GM21360 (cell line): ENCODE measurements at regions not wholly inside any gene's neighbourhood (a gene's known extent, or its start where the extent isn't known, plus 50 kb on each side); places are given as distances from the start of the nearest gene placed in this dataset.

ENCODE experiments used
- ATAC-seq: cut with Tn5 transposase; IDR thresholded peaks from one replicate; pipeline ENCODE4 v1.9.1; 2021; ENCODE audit warnings: mild to moderate bottlenecking, moderate library complexity; ENCODE audit not compliant: unreplicated experiment

DNA sequence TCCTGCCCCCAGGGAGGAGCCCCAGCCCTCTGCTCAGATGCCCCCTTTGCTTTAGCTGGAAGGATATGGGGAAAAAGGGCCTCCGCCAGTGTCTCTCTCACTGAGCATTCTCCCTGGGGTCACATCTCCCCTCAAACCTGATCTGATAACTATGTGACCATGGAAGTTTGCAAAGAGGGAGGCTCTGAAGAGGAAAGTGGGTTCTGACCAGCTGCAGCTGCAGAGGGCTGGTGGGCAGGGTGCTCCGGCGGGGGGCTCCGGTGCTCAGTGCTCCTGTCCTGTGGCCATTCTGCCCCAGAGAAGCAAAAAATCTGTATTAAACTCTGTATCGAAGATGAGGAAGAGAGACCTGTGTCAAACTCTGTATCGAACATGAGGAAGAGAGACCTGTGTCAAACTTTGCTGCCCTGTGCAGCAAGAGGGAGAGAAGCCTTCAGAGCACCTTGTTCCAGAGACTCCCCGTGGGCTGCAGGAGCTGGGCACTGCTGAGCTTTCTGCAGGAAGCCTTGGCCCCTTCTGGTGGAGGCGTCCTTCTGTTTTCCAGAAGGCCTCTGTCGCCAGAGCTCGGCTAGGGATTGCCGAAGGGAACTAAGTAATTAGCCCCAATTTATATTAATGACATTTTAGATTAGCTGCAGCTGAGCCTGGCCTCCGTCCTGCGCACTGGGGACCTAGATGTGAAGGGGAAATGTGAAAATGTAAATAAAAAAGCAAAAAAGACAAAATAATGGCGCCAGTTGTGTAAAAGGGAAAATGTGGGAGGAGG lies 186.2 kb upstream of the C1orf174 start:
- ATAC-seq: no peak

DNA sequence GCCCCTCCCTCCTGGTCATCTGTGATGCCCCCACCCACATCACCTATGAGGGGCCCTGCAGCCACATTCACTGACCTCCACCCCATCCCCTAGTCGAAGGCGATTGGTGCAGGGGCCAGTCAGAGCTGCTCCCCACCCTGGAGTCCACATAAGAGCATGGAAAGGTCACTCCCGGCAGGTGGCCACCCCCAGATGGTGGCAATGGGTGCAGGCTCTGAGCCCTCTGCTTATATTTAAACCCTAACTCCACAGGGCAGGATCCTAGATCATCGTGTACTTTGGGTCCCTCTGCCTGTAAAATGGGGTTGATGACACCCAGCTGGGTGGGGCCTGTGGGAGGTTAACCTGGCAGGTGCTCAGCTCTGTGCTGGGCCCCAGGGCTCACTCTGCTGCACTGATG lies 186.8 kb upstream of the C1orf174 start:
- no peak for ATAC-seq

DNA sequence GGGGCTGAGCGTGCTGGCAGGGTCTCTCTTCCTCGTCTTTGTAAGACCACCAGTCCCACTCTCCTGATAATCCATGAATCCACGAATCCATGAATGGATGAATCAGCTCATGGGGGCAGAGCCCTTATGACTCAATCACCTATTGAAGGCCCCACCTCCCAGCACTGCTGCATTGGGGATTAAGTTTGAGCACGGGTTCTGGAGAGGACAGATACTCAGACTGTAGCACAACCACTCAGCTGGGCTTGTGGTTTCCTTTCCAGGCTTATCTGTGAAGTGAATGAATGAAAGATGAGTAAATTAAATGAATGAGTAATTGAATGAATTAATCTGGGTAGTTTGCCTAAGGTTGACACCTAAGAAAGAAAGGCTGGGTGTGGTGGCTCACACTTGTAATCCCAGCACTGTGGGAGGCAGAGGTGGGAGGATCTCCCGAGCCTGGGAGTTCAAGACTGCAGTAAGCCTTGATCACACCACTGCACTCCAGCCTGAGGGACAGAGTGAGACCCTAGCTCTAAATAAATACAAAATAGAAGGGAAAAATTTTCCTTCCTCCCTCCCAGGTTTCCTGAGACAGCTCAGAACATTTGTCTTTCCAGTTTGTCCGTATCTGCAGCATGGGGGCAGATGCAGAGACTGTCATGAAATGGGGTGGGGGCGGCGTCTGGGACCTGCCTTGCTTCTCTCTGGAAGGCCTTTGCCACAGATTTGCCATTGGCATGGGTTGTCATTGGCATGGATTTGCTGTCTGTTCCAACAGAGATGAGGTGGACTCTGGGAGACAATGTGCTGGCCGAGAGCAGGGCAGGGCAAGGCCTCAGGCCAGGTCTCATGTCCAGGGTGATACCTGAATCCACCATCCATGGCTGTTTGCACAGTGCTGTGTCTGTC lies 187.7 kb upstream of the C1orf174 start:
- no peak for ATAC-seq

DNA sequence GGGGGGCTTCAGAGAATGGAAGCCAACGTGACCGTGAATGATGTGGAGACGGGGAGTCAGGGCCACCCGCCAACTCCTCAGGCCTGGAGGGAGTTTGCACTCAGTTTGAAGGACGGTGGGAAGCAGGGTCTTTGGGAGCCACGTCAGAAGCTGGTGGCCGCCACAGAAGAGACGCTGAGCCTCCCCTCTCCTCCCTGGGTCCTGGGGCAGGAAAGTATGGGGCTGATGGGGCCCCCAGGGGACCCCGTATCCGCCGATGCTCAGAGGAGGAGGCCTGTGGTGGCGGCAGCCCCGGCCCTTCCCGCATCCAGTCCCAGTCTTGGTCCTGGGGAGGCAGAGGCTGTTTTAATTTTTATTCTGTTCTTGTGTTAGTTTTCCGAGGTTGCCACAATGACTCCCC lies 188.6 kb upstream of the C1orf174 start:
- no peak for ATAC-seq

DNA sequence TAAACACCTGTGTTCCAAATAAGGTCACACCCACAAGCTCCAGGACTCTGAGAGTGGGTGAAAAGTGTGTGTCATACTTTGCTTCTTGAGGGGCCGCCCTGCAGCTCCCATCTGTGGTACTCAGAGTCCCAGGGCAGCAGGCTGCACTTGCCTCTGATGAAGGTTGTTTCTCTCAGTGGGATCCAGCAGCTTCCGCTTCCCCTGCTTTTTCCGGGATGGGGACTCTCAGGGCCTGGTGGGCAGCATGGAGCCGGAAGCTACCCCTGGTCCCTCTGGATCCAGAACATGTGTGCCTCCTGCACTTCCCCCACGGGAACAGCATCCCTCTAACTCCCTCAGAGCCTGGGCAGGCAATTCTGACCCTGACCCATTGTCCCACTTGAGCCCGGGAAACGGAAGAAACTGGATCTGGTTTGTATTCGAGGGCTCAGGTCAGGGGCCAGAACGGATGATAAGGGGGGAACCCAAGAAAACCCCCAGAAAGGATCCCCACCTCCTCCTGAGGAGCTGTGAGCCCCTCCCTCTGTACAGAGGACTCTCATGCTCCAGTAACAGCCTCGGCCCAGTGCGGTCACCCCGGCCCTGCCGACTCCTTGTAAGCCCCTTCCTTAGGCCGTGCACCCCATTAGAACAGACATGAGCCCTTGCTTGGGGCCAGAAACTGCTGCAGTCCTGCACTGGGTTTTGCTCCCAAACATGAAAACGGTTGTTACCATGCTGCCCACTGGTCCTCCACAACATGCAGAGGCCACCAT lies 189.5 kb upstream of the C1orf174 start:
- no peak for ATAC-seq

DNA sequence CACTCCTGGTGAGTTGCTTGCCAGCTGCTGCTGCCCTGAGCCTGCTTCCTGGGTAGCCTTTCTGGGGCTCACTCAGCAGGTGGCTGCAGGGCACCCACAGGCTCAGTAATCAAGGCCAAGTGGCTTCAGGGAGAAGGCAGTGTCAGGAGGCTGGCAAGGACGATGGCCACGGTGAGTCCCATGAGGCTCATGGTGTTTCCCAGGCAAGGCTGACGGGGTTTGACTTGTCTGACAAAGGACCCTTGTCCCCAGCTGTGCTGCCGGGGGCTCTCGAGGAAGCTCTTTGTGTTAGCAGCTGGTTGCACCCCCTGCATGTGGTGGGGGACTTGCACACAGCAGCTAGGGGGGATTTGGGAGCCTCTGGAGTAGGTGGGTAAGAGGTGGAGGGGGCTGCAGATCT lies 190.5 kb upstream of the C1orf174 start:
- ATAC-seq: no peak

DNA sequence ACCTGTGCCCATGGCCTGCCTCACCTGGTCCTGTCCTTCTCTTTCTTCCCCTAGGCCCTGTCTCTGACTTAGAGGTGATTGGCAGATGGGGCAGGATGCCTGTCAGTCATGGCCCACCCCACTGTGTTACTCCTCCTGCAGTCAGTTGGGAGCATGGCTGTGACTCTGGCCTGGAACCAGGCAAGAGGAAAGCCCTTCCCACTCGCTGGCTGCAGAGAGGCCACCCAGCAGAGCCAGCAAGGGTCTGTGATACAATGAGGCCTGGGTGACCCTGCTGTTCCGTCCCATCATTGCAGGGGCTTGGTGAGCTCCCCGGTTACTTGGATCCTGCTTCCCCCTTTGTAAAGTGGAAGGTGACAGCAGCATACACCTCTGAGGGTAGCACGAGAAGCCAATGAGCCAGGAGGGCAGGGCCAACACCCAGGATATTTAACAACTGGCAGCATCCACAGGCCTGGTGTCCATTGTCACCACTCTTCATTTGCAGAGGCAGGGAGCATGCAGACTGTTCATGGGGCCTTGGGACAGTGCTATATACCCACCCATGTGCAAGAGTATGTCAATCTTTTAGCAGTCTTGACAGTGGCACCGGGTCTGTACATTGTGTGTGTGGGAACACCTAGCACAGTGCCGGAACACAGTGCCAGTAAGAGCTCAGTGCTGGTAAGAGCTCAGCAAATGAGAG lies 191.0 kb upstream of the C1orf174 start:
- ATAC-seq: no peak

DNA sequence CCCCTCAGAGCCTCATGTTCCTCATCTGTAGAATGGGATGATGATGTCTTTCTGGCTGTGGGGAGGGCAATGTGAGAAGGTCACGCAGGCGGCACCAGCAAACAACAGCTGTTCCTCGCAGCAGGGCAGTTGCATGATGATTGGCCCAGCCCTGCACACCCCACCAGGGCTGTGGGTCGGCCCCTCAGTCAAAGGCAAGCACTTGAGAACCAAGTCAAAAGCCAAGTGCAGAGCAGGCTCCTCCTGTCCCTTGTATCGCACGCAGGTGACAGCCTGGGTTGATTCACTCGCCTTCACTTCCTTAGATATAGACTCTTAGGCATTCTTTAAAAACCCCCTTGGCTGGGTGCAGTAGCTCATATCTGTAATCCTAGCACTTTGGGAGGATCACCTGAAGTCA lies 191.9 kb upstream of the C1orf174 start:
- no peak for ATAC-seq

DNA sequence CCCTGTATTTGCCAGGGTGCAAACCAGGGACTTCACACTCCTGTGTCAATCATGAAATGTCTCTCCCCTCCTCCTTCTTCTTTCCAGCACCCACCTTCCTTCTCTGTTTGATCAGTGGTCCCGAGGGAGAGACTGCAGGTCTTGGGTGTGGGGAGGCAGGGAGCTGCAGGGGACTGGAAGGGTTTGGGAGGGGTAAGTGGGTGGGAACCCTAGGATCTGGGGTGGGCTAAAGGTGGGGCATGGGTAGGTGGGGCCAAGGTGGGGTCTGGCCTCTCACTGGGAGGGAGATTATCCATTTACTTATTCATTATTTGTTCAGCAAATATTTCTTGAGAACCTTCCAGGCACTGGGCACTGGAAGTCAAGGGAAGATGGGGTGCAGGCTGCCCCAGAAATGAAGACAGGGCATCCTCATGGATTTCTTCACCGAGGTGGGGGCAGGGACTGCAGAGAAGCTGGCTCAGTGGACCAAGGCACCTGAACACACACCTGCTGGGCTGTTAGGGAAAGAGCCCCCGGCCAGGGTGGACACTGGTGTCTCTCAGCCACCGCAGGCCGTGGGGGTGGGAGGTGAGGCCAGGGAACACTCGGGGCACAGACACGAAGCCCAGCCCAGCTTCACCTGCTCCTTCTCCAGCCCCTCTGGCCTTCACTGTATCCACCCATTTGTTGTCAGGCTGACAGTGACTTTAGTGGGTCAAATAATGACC lies 193.9 kb upstream of the C1orf174 start:
- no peak for ATAC-seq

DNA sequence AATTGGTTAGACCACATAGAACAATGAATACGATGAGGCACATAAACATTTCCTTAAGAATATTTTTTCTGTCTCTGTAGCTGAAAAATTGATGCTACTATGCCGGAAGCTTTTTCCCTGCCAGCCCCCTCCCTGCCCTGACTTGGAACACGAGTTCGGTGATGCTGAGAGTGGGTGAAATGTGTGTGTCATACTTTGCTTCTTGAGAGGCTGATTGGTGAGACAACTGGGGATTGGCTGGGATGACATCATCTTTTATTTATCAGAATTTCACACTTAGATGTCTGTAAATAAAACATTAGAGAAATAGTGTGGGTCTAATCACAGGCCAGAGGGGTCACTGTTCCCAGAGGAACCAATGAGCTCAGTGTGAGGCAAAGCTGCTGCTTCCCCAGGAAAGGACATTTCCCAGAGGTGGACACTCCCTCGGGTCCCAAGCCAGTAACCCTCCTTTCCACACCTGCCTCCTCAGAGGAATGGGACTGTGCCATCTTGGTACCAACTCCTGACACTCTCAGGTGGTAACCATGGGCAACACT lies 195.4 kb upstream of the C1orf174 start:
- ATAC-seq: no peak

DNA sequence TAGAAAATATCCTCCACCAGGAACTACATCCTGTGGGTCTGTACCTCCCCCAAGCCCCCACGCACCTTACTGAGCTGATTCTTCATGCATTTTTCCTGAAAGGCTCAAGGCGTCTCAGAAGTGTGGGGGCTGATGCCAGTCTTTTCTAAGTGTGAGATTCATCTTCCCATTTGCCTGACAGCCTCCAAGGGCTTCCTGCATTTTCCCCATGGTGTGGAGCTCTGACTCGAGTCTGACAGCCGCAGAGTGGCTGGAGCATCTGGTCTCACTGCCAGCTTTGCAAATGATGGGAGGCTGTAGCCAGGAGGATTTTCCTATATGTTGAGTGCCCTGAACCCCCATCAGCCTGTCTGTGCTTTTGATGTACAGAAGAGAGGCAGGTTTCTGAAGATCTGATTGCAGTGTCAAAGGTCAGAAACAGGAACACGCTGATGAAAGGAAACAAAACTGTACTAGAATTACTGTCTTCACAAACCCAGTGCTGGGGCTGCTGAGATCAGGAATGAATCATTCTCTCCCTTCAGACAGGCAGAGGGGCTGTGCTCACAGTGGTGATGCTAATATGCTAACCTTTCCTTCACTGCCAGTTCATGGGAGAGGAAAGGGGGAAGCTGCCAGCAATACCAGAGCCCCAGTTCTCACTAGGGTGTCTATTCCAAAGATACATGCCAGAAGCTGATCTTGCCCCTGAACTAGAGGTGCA lies 201.5 kb upstream of the C1orf174 start:
- no peak for ATAC-seq

DNA sequence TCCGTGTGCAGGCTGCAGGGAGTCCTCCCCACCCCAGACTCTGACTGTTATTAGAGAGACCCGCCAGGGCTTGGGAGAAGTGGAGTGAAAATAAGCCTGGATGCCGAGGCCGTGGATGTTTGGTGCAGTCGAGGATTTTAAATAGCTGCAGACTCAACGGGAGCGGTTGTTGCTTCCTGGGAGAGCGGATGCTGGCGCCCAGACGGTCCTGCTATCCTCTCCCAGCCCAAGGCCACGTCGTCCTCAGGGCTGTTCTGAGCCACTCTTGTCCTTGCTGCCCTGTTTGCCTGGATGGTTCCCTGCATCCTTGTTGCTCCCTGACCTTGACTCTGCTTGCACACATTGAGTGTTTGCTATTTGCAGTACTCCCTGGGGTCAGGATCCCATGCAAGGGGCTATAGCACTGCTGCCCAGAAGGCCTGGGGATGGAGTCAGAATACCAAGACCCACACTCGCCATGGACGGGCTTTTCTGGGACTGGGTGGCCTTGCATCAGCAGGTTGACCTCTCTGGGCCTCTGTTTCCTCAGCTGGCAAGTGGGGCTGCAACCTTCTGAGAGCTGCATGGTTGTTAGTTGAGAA lies 205.3 kb upstream of the C1orf174 start:
- ATAC-seq: no peak

DNA sequence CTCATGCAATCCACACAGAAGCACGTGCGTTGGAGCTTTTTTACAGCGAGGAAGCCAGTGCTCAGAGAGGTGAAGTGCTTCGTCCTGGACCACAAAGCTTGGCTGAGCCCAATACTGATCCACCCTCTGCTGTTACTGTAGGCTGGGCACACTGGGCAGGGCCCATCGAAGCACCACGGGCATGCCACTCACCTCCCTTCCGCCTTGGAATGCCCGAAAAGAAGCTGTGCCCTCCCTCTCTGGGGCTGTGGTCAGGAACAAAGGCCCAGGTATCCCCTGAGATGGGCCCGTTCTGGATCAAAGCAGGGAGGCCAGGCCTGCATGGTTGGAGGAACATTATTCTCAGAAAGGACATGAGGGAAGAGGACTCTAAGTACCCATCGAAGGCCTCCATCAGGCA lies 206.7 kb upstream of the C1orf174 start:
- ATAC-seq: no peak

DNA sequence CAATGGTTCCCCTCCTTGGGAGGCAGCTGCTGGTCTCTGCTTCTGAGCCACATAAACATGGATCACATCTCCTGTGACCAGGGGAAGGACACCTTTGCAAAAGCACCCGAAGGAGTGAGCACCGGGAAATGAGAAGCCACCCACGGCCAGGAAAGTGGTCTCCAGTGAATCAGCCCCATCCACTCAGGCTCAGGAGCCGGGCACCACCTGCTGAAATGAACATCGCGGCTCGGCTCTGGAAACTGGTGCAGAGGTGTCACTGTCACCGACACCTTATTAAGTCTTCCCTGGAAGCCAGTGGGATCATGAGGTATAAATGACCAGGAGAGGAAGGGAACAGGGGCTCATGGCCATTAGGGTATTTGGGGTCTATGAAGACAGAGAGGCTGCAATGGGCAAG lies 207.2 kb upstream of the C1orf174 start:
- ATAC-seq: no peak

DNA sequence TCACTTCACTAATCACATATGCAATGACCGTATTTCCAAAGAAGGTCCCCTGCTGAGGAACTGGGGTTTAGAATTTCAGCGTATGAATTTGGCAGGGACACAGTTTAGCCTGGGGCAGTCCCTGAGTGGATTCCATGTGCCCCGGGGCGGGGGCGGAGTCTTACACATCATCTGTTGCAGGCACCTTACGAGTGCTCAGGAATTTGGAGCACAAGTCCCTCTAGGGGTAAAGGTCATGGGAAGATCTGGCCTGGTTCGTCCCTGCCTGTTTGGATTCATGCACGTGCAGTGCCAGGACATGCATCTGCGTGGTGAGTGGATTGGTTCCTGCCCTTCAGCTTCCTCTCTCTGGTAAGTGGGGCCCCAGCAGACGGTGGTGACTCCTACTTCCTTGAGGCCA lies 208.3 kb upstream of the C1orf174 start:
- no peak for ATAC-seq

DNA sequence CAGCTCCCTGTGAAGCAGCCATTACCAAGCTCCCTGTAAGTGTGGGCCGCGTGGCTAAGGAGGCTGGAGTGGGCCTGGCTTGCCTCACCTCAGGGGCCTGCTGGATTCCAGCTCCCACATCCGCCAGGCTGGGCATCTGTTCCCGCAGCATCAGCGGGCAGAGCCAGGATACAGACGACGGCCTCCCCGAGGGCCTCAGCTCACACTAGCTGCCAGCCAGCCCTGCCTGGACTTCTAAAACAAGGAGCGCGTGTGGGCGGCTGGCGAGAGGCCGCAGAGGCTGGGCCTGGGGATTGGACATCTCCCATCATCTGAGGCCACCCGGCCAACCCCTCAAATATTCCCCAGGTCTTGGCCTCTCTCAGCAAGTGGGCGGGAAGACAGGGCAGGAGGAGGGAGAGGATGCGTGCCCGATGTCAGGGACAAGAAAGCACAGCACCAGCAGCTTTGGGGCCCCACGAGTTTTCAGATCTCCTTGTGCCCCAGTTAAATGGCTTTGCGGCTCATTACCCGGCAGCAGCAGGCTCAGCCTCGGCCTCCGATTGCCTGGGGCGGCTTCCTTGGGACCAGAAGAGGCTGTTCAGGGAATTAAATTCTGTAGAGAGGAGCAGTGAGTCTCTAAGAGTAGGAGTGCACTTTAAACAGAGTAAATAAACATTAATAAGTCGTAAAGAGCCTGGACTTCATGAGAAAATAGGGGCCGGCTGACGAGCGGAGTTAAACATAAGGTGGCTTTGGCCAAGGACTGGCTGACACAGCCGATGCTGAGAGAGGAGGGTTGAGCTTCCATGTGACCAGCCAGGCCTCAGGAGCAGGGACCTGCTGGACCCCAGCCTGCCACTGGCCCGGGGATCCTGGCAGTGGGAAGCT lies 208.9 kb upstream of the C1orf174 start:
- no peak for ATAC-seq

DNA sequence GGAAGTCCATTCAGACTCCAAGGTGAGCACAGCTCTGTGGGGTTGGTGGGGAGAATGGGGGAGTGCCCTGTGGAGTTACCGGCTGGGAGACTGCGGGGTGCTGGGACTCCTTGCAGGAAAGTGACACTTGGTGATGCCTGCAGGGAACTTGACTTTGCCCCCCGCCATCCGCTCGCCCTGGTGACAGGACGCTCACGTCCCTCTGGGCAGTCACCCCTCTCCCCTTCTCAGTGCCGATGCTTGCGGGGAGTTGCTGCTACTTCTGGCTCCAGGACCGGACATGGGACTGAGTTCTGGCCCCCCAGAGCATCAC lies 209.5 kb upstream of the C1orf174 start:
- ATAC-seq: no peak

DNA sequence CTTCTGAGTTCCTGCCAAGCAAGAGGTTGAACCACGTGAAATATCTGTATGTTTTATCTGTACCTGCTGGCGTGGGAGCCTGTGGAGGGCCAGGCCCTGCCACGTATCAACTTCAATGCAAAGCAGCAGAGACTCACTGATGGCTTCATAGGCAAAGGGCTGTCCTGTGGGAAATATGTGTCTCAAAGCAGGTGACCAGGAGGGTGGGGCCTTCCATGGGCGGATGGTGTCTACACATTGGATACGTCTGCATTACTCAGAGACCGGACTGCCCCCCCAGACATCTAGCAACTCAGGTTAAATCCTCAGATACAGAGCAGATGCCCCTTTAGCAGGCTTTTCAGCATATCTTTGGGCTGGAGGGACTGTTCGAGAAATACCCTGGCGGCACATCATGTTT lies 210.8 kb upstream of the C1orf174 start:
- ATAC-seq: no peak
